Fibroblast of lung (primary cell): ENCODE measurements at regions not wholly inside any gene's neighbourhood (a gene's known extent, or its start where the extent isn't known, plus 50 kb on each side); places are given as distances from the start of the nearest gene placed in this dataset.
A peak's percentile ranks its signal among the peaks of the same experiment; 100 is the strongest.
"Not testable (repeated sequence)": the region's sequence is repeated elsewhere in the genome, so short reads cannot be mapped to it uniquely, and the experiment has no call there.

ENCODE experiments used
- DNase-seq, 2 donors: peaks; one replicate each; pipeline versions ENCODE4 v3.0.0 to v3.0.0-alpha.2; 2010; ENCODE audit warnings: low read depth in 2 of 2
- H2AFZ ChIP-seq: 2 replicates; pipeline ENCODE4 v1.5.1; 2012; ENCODE audit warnings: low read length, control low read depth, inconsistent platforms
- H3K27ac ChIP-seq: 2 replicates; pipeline ENCODE4 v1.5.1; 2011; ENCODE audit warnings: low read length, control low read depth; ENCODE audit not compliant: insufficient read depth
- H3K27me3 ChIP-seq: 2 replicates; pipeline ENCODE4 v1.5.1; 2011; ENCODE audit warnings: mild to moderate bottlenecking, low read length; ENCODE audit not compliant: control insufficient read depth, insufficient read depth
- H3K36me3 ChIP-seq: 2 replicates; pipeline ENCODE4 v1.5.1; 2011; ENCODE audit warnings: low read length; ENCODE audit not compliant: control insufficient read depth, insufficient read depth
- H3K4me1 ChIP-seq: 2 replicates; pipeline ENCODE4 v1.5.1; 2011; ENCODE audit warnings: low read length; ENCODE audit not compliant: control insufficient read depth, insufficient read depth; ENCODE audit errors: extremely low read depth
- H3K4me2 ChIP-seq: 2 replicates; pipeline ENCODE4 v1.5.1; 2011; ENCODE audit warnings: low read length, control low read depth; ENCODE audit not compliant: insufficient read depth; ENCODE audit errors: extremely low read depth
- H3K4me3 ChIP-seq, 4 experiments: fragments of 200-600 bp in 1 of 4; sonication (generic) in 1 of 4; replicated peaks in 1 of 4; 2 replicates each; pipeline ENCODE4 v1.5.1; 2011 to 2016; ENCODE audit warnings: low read length in 4 of 4, low read depth in 3 of 4, mild to moderate bottlenecking in 3 of 4, control low read depth in 2 of 4, inconsistent platforms in 1 of 4, mixed read lengths in 1 of 4; ENCODE audit not compliant: insufficient read depth in 1 of 4; ENCODE audit errors: control extremely low read depth in 1 of 4
- H3K79me2 ChIP-seq: 2 replicates; pipeline ENCODE4 v1.5.1; 2012; ENCODE audit warnings: mild to moderate bottlenecking, low read length, inconsistent platforms; ENCODE audit not compliant: control insufficient read depth, insufficient read depth
- H3K9ac ChIP-seq: 2 replicates; pipeline ENCODE4 v1.5.1; 2011; ENCODE audit warnings: mild to moderate bottlenecking, low read length, control low read depth; ENCODE audit not compliant: insufficient read depth
- H3K9me3 ChIP-seq: 2 replicates; pipeline ENCODE4 v1.5.1; 2012; ENCODE audit warnings: low read depth, low read length; ENCODE audit not compliant: control insufficient read depth, insufficient read depth
- H4K20me1 ChIP-seq: 2 replicates; pipeline ENCODE4 v1.5.1; 2011; ENCODE audit warnings: low read length; ENCODE audit not compliant: control insufficient read depth, insufficient read depth; ENCODE audit errors: extremely low read depth

DNA sequence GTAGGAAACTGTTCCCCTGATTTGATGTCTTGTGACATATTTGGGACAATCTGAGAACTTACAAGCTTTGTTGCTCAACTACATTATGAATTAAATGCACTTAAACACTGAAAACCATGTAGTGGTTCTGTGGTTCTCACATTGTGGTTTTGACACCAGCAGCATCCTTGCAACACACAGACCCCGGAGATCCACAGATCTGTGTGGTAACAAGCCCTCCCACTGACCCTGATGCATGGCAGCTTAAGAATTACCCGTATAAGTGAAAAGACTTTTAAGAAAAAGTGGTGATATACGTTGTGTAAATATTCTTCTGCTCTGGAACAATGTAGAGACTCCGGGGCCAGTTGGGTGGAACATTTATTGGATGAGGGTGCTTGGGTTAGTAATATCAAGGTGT is 127.4 kb upstream of the ANKRD30BL start:
- not testable (repeated sequence) for H3K27ac ChIP-seq, H3K9me3 ChIP-seq, H3K27me3 ChIP-seq, H3K9ac ChIP-seq, H3K79me2 ChIP-seq, DNase-seq, H2AFZ ChIP-seq, H3K36me3 ChIP-seq, H3K4me3 ChIP-seq, H3K4me2 ChIP-seq, H3K4me1 ChIP-seq, H4K20me1 ChIP-seq

DNA sequence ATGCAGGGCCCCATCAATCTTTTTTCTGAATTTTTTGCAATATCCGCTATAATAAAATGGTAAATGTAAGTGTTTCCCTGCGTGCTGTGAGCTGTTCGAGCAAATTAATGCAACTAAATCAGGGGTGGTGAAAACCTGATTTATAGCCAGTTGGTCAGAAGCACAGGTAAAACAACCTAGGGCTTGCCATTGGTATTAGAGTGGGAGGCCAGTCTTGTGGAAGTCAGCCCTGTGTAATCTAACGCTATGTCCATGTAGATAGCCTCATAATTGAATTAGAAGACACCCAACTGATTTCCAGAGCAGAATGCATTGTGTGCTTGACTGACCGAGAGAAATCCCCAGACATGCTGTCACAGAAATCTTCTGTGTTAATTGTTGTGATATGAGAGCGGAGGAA is 126.8 kb upstream of the GPR39 start:
- not testable (repeated sequence) for H3K36me3 ChIP-seq, H3K27me3 ChIP-seq, H3K4me3 ChIP-seq, H2AFZ ChIP-seq, H3K4me2 ChIP-seq, DNase-seq, H3K9me3 ChIP-seq, H3K9ac ChIP-seq, H3K27ac ChIP-seq, H3K4me1 ChIP-seq, H3K79me2 ChIP-seq, H4K20me1 ChIP-seq

DNA sequence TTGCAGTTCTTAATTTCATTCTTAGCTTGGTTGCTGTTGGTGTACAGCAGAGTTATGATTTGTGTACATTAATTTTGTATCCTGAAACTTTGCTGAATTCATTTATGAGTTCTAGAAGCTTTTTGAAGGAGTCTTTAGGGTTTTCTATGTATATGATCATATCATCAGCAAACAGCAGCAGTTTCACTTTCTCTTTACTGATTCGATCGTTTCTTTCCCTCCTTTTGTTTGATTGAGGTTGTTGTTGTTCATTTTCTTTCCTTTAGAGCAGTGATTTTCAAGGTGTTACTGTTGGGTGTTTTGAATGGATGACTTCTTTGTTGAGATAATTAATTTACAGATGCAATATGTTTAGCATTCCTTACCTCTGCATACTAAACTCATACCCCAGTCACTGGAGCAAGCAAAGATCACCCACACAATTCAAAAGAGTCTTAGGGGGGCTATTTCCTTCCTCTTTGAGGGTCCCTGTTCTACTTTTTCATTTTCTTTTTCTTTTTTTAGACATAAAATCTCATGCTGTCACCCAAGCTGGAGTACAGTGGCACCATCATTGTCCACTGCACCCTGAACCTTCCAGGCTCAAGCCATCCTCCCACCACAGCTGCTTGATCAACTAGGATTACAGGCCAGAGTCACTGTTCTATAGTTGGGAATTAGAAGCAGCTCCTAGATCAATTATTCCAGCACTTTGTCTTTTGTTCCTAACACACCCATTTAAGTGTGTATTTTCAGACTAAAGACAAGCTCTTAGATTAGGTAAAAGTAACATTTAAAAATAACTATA is 115.8 kb upstream of the GPR39 start:
- not testable (repeated sequence) for H2AFZ ChIP-seq, H3K4me1 ChIP-seq, DNase-seq, H3K4me2 ChIP-seq, H3K27ac ChIP-seq, H3K9me3 ChIP-seq, H3K4me3 ChIP-seq, H3K27me3 ChIP-seq, H3K36me3 ChIP-seq, H4K20me1 ChIP-seq, H3K9ac ChIP-seq, H3K79me2 ChIP-seq

DNA sequence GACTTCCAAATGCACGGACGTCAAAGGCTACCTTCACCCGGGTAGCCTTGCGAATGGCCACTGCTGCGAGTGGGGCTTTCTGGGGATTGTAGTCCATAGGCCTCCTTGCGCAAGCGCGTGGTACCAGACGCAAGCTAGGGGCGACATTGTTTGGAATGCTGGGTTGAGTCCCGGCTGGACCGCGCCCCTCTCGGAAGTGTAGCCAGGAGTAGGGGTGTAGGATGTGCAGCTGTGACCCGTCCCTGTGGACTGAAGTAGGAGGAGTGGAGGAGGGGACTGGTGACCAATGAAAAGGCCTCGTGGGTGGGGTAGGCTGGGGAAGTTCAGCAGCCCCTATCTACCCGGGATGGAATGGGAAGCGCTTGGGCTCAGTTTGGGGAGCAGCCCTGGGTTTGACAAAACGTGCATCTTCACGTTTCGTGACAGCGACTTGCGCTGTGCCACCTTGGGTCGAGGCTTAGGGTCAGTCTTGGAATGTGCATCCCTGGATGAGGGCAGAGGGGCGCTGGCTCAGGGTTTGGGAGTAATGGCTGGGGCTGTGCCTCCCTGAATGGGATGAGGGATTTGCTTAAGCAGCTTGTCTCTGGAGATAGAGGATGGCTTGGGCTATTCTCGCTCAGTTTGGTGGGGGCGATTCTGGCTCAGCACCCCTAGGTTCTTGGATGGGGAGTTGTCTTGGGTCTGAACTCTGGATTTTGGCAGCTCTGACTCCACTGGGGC is 111.8 kb upstream of the GPR39 start:
- not testable (repeated sequence) for H3K4me1 ChIP-seq, H3K9me3 ChIP-seq, H3K9ac ChIP-seq, H3K4me2 ChIP-seq, H3K36me3 ChIP-seq, H3K27me3 ChIP-seq, H3K79me2 ChIP-seq, H3K27ac ChIP-seq, H4K20me1 ChIP-seq
- Histone ChIP-seq H3K4me3 (peak overlapping the region in 2 of 4 experiments; percentile 16 to 36), H2AFZ (peak overlapping the region; percentile 17)
- DNase-seq = peak; percentile 53 to 78

DNA sequence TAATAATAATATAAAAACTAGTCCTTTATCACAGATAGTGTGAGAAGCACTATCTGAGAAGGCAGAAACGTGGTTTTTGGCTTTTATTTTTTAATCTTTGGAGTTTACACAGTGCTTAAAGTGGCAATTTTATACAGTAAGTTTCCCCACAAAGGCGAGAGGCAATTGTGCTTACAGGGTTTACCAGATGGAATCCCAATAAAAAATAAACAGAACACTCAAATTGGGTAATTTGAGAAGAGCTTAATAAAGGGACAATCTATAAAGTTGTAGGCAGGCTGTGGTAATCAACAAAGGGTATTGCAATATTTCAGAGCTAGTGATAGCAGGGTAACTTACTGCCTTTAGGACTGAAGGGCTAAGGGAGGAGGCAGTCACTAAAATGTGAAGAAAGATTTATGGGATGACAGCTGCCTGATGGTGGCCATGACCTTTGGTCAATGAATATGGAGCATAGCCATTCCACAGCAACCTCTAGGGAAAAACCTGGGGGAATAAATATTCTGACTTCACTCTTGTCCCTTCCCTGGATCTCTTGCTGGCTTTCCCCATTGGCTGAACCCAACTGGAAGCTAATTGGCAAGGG is 108.9 kb upstream of the GPR39 start:
- H3K79me2 ChIP-seq, H3K27me3 ChIP-seq, H3K4me2 ChIP-seq, H3K4me1 ChIP-seq, H3K27ac ChIP-seq, H3K4me3 ChIP-seq, H3K36me3 ChIP-seq, H4K20me1 ChIP-seq, H3K9me3 ChIP-seq, H2AFZ ChIP-seq, DNase-seq, H3K9ac ChIP-seq: not testable (repeated sequence)

DNA sequence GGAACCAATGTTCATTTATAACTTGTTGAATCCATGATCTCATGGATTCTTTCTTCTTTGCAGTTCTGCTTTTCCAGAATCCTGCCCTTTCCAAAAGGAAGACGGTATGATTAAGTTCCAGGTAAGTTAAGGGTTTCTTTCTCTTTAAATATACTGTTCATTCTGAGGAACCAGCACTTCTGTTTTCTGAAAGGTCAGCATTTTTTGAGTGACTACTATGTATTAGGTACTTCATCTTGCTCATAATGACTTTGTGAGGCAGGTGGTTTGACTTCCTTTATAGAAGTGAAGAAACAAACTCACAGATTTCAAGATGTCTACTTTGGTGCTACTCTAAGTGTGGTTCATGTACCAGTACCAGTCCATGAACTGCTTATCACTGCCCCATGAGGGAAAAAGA is 107.4 kb upstream of the GPR39 start:
- H3K4me1 ChIP-seq, H3K9me3 ChIP-seq: not testable (repeated sequence)

More for the DNA sequence above, 107.4 kb upstream of the GPR39 start:
- not testable (repeated sequence) for H2AFZ ChIP-seq, H3K27ac ChIP-seq, H4K20me1 ChIP-seq, H3K79me2 ChIP-seq, H3K36me3 ChIP-seq, H3K4me2 ChIP-seq, DNase-seq, H3K4me3 ChIP-seq, H3K9ac ChIP-seq, H3K27me3 ChIP-seq
